H1 (cell line): ENCODE measurements at regions not wholly inside any gene's neighbourhood (a gene's known extent, or its start where the extent isn't known, plus 50 kb on each side); places are given as distances from the start of the nearest gene placed in this dataset.

Source experiments
- SIX5 ChIP-seq: IDR thresholded peaks from 2 replicates; pipeline ENCODE4 v1.6.1; 2011; ENCODE audit warnings: mild to moderate bottlenecking, low read depth, low read length
- TF ChIP-seq, protein P1 (sequence below): fragments of 300-600 bp; sonication (generic); IDR thresholded peaks from 2 replicates; pipeline ENCODE4 v1.7.1; 2012; ENCODE audit warnings: low read length, moderate library complexity, mild to moderate bottlenecking, inconsistent platforms; ENCODE audit not compliant: insufficient replicate concordance

GRCh38 chr10:29859521-29860130 is 199.8 kb downstream of the JCAD start (continued):
- TF ChIP-seq, protein P1, sequence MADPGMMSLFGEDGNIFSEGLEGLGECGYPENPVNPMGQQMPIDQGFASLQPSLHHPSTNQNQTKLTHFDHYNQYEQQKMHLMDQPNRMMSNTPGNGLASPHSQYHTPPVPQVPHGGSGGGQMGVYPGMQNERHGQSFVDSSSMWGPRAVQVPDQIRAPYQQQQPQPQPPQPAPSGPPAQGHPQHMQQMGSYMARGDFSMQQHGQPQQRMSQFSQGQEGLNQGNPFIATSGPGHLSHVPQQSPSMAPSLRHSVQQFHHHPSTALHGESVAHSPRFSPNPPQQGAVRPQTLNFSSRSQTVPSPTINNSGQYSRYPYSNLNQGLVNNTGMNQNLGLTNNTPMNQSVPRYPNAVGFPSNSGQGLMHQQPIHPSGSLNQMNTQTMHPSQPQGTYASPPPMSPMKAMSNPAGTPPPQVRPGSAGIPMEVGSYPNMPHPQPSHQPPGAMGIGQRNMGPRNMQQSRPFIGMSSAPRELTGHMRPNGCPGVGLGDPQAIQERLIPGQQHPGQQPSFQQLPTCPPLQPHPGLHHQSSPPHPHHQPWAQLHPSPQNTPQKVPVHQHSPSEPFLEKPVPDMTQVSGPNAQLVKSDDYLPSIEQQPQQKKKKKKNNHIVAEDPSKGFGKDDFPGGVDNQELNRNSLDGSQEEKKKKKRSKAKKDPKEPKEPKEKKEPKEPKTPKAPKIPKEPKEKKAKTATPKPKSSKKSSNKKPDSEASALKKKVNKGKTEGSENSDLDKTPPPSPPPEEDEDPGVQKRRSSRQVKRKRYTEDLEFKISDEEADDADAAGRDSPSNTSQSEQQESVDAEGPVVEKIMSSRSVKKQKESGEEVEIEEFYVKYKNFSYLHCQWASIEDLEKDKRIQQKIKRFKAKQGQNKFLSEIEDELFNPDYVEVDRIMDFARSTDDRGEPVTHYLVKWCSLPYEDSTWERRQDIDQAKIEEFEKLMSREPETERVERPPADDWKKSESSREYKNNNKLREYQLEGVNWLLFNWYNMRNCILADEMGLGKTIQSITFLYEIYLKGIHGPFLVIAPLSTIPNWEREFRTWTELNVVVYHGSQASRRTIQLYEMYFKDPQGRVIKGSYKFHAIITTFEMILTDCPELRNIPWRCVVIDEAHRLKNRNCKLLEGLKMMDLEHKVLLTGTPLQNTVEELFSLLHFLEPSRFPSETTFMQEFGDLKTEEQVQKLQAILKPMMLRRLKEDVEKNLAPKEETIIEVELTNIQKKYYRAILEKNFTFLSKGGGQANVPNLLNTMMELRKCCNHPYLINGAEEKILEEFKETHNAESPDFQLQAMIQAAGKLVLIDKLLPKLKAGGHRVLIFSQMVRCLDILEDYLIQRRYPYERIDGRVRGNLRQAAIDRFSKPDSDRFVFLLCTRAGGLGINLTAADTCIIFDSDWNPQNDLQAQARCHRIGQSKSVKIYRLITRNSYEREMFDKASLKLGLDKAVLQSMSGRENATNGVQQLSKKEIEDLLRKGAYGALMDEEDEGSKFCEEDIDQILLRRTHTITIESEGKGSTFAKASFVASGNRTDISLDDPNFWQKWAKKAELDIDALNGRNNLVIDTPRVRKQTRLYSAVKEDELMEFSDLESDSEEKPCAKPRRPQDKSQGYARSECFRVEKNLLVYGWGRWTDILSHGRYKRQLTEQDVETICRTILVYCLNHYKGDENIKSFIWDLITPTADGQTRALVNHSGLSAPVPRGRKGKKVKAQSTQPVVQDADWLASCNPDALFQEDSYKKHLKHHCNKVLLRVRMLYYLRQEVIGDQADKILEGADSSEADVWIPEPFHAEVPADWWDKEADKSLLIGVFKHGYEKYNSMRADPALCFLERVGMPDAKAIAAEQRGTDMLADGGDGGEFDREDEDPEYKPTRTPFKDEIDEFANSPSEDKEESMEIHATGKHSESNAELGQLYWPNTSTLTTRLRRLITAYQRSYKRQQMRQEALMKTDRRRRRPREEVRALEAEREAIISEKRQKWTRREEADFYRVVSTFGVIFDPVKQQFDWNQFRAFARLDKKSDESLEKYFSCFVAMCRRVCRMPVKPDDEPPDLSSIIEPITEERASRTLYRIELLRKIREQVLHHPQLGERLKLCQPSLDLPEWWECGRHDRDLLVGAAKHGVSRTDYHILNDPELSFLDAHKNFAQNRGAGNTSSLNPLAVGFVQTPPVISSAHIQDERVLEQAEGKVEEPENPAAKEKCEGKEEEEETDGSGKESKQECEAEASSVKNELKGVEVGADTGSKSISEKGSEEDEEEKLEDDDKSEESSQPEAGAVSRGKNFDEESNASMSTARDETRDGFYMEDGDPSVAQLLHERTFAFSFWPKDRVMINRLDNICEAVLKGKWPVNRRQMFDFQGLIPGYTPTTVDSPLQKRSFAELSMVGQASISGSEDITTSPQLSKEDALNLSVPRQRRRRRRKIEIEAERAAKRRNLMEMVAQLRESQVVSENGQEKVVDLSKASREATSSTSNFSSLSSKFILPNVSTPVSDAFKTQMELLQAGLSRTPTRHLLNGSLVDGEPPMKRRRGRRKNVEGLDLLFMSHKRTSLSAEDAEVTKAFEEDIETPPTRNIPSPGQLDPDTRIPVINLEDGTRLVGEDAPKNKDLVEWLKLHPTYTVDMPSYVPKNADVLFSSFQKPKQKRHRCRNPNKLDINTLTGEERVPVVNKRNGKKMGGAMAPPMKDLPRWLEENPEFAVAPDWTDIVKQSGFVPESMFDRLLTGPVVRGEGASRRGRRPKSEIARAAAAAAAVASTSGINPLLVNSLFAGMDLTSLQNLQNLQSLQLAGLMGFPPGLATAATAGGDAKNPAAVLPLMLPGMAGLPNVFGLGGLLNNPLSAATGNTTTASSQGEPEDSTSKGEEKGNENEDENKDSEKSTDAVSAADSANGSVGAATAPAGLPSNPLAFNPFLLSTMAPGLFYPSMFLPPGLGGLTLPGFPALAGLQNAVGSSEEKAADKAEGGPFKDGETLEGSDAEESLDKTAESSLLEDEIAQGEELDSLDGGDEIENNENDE = no peak
- no peak for TF ChIP-seq SIX5
